ENCODE measurements at regions not wholly inside any gene's neighbourhood (a gene's known extent, or its start where the extent isn't known, plus 50 kb on each side); places are given as distances from the start of the nearest gene placed in this dataset.

DNA sequence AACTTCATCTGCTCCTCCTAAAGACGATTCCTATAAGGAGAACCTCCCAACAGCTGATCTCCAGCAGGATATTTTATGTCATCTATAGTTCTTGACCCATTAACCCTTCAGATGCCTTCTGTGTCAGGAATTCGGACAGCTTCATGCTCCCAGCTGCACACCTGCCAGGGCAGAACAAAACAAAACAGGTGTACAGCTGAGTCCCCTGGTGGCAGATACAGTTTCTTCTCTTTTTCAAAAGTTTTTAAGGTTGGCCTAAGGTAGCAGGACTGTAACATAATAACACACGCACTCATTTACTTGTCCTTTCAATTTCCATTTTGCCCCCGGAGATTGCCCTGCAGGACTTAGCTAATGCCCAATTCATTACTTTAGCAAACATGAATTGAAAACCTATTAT, 218.3 kb downstream of the S1PR1 start:
- no peak for DNase-seq (ENCODE audit: low read depth, low spot score)
- POLR2A ChIA-PET = no interaction called here
- ATAC-seq = no peak
- Histone ChIP-seq H3K9me3 (ENCODE audit: control insufficient read depth, insufficient read depth, low read depth, low read length) (no peaks in the 10 kb centered on the region), H3K36me3 (ENCODE audit: control insufficient read depth, insufficient read depth, low read length) (no peaks in the 10 kb centered on the region), H3K4me3 (ENCODE audit: low read depth in 2 of 2, low read length in 2 of 2) (no peak overlapping the region), H3K27me3 (ENCODE audit: control insufficient read depth, insufficient read depth, low read length) (no peaks in the 10 kb centered on the region), H3K4me1 (ENCODE audit: control insufficient read depth, insufficient read depth, low read length) (no peaks in the 10 kb centered on the region), H3K27ac (ENCODE audit: low read length) (no peak overlapping the region)
- in situ Hi-C loops (cut with HindIII; ENCODE audit: low pct_unique_long_range_greater_than_20kb, low sequenced_read_pairs) (no loop called here), intact Hi-C loops (cut with micrococcal nuclease; ENCODE audit: unreplicated experiment) (no loop called here)
- CTCF ChIA-PET = no interaction called here
- no TSS peak for BruUV-seq (replicated peaks)
- TF ChIP-seq SIN3A (IDR thresholded peaks at IDR 0.05; ENCODE audit: borderline replicate concordance, insufficient read depth, low read depth, low read length) (no peak), TCF7L2 (IDR thresholded peaks at IDR 0.05; ENCODE audit: low read depth, low read length) (no peak), CTCF (IDR thresholded peaks at IDR 0.05) (no peak), POLR2AphosphoS5 (IDR thresholded peaks at IDR 0.05; ENCODE audit: low read depth, low read length) (no peak)
- TF ChIP-seq, protein P1, sequence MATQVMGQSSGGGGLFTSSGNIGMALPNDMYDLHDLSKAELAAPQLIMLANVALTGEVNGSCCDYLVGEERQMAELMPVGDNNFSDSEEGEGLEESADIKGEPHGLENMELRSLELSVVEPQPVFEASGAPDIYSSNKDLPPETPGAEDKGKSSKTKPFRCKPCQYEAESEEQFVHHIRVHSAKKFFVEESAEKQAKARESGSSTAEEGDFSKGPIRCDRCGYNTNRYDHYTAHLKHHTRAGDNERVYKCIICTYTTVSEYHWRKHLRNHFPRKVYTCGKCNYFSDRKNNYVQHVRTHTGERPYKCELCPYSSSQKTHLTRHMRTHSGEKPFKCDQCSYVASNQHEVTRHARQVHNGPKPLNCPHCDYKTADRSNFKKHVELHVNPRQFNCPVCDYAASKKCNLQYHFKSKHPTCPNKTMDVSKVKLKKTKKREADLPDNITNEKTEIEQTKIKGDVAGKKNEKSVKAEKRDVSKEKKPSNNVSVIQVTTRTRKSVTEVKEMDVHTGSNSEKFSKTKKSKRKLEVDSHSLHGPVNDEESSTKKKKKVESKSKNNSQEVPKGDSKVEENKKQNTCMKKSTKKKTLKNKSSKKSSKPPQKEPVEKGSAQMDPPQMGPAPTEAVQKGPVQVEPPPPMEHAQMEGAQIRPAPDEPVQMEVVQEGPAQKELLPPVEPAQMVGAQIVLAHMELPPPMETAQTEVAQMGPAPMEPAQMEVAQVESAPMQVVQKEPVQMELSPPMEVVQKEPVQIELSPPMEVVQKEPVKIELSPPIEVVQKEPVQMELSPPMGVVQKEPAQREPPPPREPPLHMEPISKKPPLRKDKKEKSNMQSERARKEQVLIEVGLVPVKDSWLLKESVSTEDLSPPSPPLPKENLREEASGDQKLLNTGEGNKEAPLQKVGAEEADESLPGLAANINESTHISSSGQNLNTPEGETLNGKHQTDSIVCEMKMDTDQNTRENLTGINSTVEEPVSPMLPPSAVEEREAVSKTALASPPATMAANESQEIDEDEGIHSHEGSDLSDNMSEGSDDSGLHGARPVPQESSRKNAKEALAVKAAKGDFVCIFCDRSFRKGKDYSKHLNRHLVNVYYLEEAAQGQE (IDR thresholded peaks at IDR 0.05; ENCODE audit: insufficient read depth in 1 of 2, low read depth in 2 of 2, low read length in 1 of 2) = no peak

GRCh38 chr1:101460739-101461138, 223.9 kb downstream of the S1PR1 start:
- CTCF ChIA-PET = interaction anchor here (0.6 kb wide), 1 partner anchor 773 kb away, joined by 8 read pairs; no protein-coding TSS in a partner anchor
- H3K27ac ChIP-seq (ENCODE audit: low read length) = no peak overlapping the region
- no peak for DNase-seq (ENCODE audit: low read depth, low spot score)
- H3K27me3 ChIP-seq (ENCODE audit: control insufficient read depth, insufficient read depth, low read length) = no peaks in the 10 kb centered on the region
- ATAC-seq = no peak
- no peak overlapping the region for H3K4me3 ChIP-seq (ENCODE audit: low read depth in 2 of 2, low read length in 2 of 2)
- POLR2A ChIA-PET = no interaction called here
- in situ Hi-C loops (cut with HindIII; ENCODE audit: low pct_unique_long_range_greater_than_20kb, low sequenced_read_pairs) = no loop called here
- no peaks in the 10 kb centered on the region for H3K36me3 ChIP-seq (ENCODE audit: control insufficient read depth, insufficient read depth, low read length)
- no peaks in the 10 kb centered on the region for H3K4me1 ChIP-seq (ENCODE audit: control insufficient read depth, insufficient read depth, low read length)
- no TSS peak for BruUV-seq (replicated peaks)
- intact Hi-C loops (cut with micrococcal nuclease; ENCODE audit: unreplicated experiment) = no loop called here
- TF ChIP-seq CTCF (IDR thresholded peaks at IDR 0.05) (no peak), SIN3A (IDR thresholded peaks at IDR 0.05; ENCODE audit: borderline replicate concordance, insufficient read depth, low read depth, low read length) (no peak), POLR2AphosphoS5 (IDR thresholded peaks at IDR 0.05; ENCODE audit: low read depth, low read length) (no peak), TCF7L2 (IDR thresholded peaks at IDR 0.05; ENCODE audit: low read depth, low read length) (no peak)
- TF ChIP-seq, protein P1 (IDR thresholded peaks at IDR 0.05; ENCODE audit: insufficient read depth in 1 of 2, low read depth in 2 of 2, low read length in 1 of 2) = no peak
- H3K9me3 ChIP-seq (ENCODE audit: control insufficient read depth, insufficient read depth, low read depth, low read length) = no peaks in the 10 kb centered on the region

Measured in Panc1 (cell line).